Activated naive CD8-positive, alpha-beta T cell treated with anti-CD3 and anti-CD28 coated beads, Interleukin-2, amount 50 U/mL, for 24 hours (primary cell): ENCODE measurements at regions not wholly inside any gene's neighbourhood (a gene's known extent, or its start where the extent isn't known, plus 50 kb on each side); places are given as distances from the start of the nearest gene placed in this dataset.

ENCODE experiments used
- ATAC-seq: fragments of 150-1000 bp; cut with Tn5 transposase; one replicate; pipeline ENCODE4 v1.10.0; 2021
- DNase-seq: peaks from one replicate; pipeline ENCODE4 v3.0.0; 2021
- H3K27ac Mint-ChIP-seq: one replicate; pipeline ENCODE4 v1.8.0; 2021; ENCODE audit warnings: mild to moderate bottlenecking, mixed read lengths
- H3K27me3 Mint-ChIP-seq: one replicate; pipeline ENCODE4 v1.8.0; 2021; ENCODE audit warnings: mixed read lengths
- H3K36me3 Mint-ChIP-seq: one replicate; pipeline ENCODE4 v1.8.0; 2021; ENCODE audit warnings: low read depth, mixed read lengths
- H3K4me1 Mint-ChIP-seq: one replicate; pipeline ENCODE4 v1.8.0; 2021; ENCODE audit warnings: mixed read lengths
- H3K4me3 Mint-ChIP-seq: one replicate; pipeline ENCODE4 v1.8.0; 2021; ENCODE audit warnings: mild to moderate bottlenecking, moderate library complexity, mixed read lengths
- H3K9me3 Mint-ChIP-seq: one replicate; pipeline ENCODE4 v1.8.0; 2021; ENCODE audit warnings: mixed read lengths

DNA sequence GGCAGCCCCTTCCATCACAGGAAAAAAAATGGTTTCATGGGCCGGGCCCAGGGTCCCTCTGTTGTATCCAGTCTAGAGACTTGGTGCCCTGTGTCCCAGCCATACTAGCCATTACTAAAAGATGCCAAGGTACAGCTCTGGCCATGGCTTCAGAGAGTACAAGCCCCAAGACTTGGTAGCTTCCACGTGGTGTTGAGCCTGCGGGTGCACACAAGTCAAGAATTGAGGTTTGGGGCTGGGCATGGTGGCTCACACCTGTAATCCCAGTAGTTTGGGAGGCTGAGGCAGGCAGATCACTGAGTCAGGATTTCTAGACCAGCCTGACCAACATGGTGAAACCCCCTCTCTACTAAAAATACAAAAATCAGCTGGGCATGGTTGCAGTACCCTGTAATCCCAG, 214.3 kb downstream of the LIG4 start:
- no peak for ATAC-seq
- H3K9me3 Mint-ChIP-seq = peaks cover 11% of the 10 kb centered on the region
- H3K4me3 Mint-ChIP-seq = no peak overlapping the region
- DNase-seq = no peak
- no peak overlapping the region for H3K27ac Mint-ChIP-seq
- no peaks in the 10 kb centered on the region for H3K27me3 Mint-ChIP-seq
- no peaks in the 10 kb centered on the region for H3K4me1 Mint-ChIP-seq
- H3K36me3 Mint-ChIP-seq = no peaks in the 10 kb centered on the region

DNA sequence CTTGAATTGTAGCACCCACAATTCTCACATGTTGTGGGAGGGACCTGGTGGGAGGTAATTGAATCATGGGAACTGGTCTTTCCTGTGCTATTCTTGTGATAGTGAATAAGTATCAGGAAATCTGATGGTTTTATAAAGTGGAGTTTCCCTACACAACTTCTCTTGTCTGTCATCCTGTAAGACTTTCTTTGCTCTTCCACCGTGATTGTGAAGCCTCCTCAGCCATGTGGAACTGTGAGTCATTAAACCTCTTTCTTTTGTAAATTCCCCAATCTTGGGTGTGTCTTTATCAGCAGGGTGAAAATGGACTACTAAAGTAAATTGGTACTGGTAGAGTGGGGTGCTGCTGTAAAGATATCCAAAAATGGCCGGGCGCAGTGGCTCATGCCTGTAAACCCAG, 215.6 kb downstream of the LIG4 start:
- H3K4me3 Mint-ChIP-seq = no peak overlapping the region
- DNase-seq = no peak
- H3K9me3 Mint-ChIP-seq = peaks cover 11% of the 10 kb centered on the region
- ATAC-seq = no peak
- no peaks in the 10 kb centered on the region for H3K27me3 Mint-ChIP-seq
- no peaks in the 10 kb centered on the region for H3K36me3 Mint-ChIP-seq
- no peak overlapping the region for H3K27ac Mint-ChIP-seq
- no peaks in the 10 kb centered on the region for H3K4me1 Mint-ChIP-seq

DNA sequence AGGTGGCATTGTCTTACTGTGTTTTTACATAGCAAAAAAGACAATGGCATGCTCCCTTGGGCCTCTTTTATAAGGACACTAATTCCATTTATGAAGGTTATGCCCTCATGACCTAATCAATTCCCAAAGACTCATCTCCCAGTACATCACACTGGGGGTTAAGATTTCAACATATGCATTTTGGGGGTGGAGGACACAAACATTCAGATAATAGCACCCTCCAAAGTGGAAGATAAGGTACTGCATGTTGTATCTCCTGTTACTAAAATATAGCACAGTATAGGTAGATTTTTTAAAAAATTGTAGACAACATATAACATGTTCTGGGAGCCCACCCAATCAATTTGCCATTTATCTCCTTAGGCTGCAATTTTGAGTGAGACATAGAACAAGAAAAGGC, 221.2 kb downstream of the LIG4 start:
- Mint-ChIP-seq H3K27ac (no peak overlapping the region), H3K36me3 (no peaks in the 10 kb centered on the region), H3K9me3 (peaks cover 4% of the 10 kb centered on the region), H3K4me3 (no peak overlapping the region), H3K4me1 (no peaks in the 10 kb centered on the region), H3K27me3 (peaks cover 2% of the 10 kb centered on the region)
- ATAC-seq = no peak
- DNase-seq = no peak

DNA sequence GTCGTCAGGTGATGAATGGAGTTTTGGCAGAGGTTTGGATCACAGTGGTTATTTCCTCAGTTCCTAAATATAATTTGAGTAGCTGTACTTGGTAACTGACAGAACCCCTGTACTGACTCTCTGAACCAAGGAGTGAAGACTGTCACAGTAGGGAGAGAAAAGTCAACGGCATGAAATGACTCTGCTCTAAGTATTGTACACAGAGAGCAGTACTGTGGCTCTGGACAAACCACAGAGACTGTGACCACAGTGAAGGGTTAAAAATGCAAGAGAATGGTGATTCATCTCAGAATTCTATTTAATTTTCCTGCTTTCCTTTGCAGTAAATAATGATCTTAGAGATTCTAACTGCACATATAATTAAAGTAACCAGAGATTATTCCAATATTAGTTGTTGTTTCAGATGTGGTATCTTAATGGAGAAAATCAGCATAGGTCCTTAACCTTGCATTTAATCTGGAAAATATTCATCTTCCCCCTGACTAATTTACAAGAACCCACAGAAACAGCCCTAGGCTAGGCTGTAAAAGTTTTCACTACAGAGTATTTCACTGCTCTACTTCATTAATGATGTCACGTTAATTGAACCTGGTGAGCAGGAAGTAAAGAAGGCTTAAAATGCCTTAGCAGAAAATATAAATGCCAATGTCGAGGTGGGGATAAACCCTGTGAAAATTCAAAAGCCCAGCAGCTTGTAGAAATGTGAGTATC, 221.9 kb downstream of the LIG4 start:
- H3K9me3 Mint-ChIP-seq = peaks cover 10% of the 10 kb centered on the region
- H3K27me3 Mint-ChIP-seq = peaks cover 2% of the 10 kb centered on the region
- no peak for DNase-seq
- H3K27ac Mint-ChIP-seq = no peak overlapping the region
- no peak overlapping the region for H3K4me3 Mint-ChIP-seq
- no peak for ATAC-seq
- H3K4me1 Mint-ChIP-seq = no peaks in the 10 kb centered on the region
- no peaks in the 10 kb centered on the region for H3K36me3 Mint-ChIP-seq

DNA sequence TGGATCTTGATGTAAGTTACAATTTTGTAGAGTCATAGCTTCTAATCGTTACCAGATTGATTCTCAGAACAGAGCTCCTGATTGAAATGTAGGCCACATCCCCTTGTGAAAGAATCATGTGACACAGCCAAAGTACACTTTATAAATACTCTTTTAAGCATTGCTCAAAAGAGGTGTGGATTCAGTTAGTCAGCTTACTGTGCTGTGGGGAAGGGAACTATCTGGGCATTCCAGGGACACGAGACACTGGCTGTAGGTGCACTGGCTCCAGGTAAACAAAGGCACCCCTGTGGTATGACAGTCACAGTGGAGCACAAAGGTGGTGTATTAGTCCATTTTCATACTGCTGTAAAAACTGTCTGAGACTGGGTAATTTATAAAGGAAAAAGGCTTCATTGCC, 222.8 kb downstream of the LIG4 start:
- DNase-seq (no peak), ATAC-seq (no peak)
- Mint-ChIP-seq H3K27ac (no peak overlapping the region), H3K9me3 (peaks cover 12% of the 10 kb centered on the region), H3K27me3 (peaks cover 2% of the 10 kb centered on the region), H3K4me3 (no peak overlapping the region), H3K4me1 (no peaks in the 10 kb centered on the region), H3K36me3 (no peaks in the 10 kb centered on the region)

DNA sequence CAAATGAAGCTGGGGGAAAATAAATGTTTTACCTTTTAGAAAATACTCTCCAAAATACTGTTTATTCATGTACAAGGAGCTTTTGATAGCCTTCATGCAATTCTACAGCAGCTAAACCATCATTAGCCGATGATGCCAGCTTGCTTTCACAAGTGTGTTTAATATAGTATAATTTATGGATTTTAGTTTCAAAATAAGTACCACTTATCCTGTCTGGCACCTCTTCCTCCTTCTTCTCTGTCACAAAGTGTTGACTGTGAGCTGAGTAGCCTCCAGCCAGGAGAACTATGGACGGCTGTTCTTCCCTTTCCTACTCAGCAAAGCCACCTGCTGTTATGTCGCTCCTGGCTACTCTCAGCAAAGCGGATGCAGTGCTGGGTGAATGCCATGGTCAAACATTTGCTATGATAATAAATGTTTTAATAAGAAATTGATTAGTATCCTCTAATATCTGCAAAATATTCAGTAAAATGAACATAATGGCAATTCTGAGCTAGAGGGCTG, 238.2 kb downstream of the LIG4 start:
- DNase-seq (no peak), ATAC-seq (no peak)
- H3K36me3 Mint-ChIP-seq = no peaks in the 10 kb centered on the region
- no peaks in the 10 kb centered on the region for H3K9me3 Mint-ChIP-seq
- no peaks in the 10 kb centered on the region for H3K27me3 Mint-ChIP-seq
- H3K4me3 Mint-ChIP-seq = no peak overlapping the region
- H3K4me1 Mint-ChIP-seq = no peaks in the 10 kb centered on the region
- H3K27ac Mint-ChIP-seq = no peak overlapping the region

DNA sequence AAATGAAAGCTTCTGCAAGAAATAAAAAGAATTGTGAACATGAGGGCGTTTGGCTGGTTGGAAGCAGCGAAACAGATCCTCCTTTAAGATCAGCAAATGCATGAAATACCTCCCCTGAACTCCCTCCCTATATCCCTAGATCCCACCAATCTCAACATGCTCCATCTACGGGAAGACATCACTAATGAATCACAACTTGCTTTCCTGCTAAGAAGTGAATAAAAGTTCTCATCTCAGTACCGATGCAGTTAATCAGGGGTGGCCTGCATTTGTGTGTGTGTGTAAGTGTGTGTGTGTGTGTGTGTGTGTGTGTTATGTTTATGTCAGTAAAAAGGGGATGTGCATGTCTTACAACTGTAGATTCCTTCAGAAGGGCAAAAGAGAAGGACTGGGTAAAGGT, 238.7 kb downstream of the LIG4 start:
- H3K4me3 Mint-ChIP-seq = no peak overlapping the region
- no peak overlapping the region for H3K27ac Mint-ChIP-seq
- ATAC-seq (no peak), DNase-seq (no peak)
- H3K4me1 Mint-ChIP-seq = no peaks in the 10 kb centered on the region
- H3K27me3 Mint-ChIP-seq = no peaks in the 10 kb centered on the region
- H3K36me3 Mint-ChIP-seq = no peaks in the 10 kb centered on the region
- no peaks in the 10 kb centered on the region for H3K9me3 Mint-ChIP-seq

DNA sequence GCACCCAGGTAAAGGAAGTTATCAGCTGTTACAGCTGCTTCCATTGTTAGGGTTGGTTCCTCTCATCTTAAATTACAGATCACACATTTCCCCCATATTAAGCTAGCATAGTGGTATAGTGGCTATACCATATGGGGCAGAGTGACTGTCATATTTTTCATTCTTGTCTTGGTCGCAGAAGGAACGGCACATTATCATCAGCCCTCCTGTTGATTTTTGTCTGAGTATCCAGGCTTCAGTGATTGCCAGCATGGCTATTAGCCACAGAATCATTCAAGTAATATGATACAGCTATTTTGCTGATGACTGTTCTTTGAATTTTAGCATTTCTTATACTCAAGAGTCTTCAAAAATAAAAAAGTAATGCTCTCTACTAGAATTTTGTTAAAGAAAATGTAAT, 240.9 kb downstream of the LIG4 start:
- Mint-ChIP-seq H3K27ac (no peak overlapping the region), H3K4me1 (no peaks in the 10 kb centered on the region), H3K27me3 (no peaks in the 10 kb centered on the region), H3K36me3 (no peaks in the 10 kb centered on the region), H3K9me3 (no peaks in the 10 kb centered on the region), H3K4me3 (no peak overlapping the region)
- ATAC-seq = no peak
- DNase-seq = no peak

DNA sequence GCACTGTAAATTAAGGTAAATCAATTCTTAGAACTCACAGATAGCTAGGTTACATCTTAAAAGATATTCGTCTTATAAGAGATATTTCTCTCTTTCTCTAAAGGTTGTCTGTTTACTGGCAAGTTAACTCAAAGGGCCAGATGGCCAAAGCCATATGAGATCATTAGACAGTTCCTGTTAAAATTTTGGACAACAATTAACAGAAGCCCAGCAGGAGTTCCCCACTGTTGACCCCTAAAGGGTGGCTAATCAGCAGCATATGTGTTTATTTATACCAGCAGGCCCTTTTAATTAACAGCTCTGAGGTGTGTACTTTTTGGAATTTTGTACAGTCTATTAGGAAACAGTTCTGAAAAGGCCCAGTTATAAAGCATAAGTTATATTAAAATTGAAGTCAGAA, 245.8 kb downstream of the LIG4 start:
- Mint-ChIP-seq H3K27ac (no peak overlapping the region), H3K36me3 (no peaks in the 10 kb centered on the region)

DNA sequence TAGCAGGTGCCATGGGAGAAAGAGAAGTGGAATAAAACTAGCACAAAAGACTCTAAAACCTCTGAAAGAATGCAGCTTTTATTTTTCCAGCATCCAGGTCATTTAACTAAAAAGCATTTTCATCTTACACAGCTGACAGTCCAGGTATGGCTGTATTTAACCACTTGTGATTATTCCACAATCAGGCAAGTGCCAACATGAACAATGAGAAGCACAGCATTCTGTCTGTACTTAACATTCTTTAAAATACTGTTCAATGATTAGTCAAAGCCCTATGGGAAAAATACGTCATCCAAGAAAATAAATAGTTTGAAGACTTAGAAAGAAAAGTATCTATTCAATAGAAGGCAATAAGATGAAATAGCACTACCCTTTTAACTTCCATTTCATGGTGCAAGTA, 246.9 kb downstream of the LIG4 start:
- no peak for ATAC-seq
- Mint-ChIP-seq H3K9me3 (peaks cover 19% of the 10 kb centered on the region), H3K27ac (no peak overlapping the region), H3K36me3 (no peaks in the 10 kb centered on the region), H3K27me3 (no peaks in the 10 kb centered on the region), H3K4me3 (no peak overlapping the region), H3K4me1 (no peaks in the 10 kb centered on the region)
- no peak for DNase-seq

More for the DNA sequence above, 245.8 kb downstream of the LIG4 start:
- no peak for ATAC-seq
- DNase-seq = no peak
- Mint-ChIP-seq H3K4me1 (no peaks in the 10 kb centered on the region), H3K27me3 (no peaks in the 10 kb centered on the region), H3K9me3 (peaks cover 17% of the 10 kb centered on the region), H3K4me3 (no peak overlapping the region)

DNA sequence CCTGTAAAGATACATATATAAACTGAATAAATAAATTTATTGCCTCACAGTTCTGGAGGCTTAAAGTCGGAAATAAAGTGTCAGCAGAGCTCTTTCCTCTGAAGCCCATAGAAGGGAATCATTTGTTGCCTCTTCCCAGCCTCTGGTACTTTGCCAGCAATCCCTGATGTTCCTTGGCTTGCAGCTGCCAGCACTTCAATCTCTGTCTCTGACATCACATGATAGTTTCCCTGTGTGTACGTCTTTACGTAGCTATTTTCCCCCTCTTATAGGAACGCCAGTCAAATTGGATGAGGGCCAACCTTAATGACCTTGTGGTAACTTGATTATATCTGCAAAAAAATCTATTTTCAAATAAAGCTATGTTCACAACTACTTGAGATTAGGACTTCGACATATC, 250.9 kb downstream of the LIG4 start:
- DNase-seq (no peak), ATAC-seq (no peak)
- no peaks in the 10 kb centered on the region for H3K4me1 Mint-ChIP-seq

DNA sequence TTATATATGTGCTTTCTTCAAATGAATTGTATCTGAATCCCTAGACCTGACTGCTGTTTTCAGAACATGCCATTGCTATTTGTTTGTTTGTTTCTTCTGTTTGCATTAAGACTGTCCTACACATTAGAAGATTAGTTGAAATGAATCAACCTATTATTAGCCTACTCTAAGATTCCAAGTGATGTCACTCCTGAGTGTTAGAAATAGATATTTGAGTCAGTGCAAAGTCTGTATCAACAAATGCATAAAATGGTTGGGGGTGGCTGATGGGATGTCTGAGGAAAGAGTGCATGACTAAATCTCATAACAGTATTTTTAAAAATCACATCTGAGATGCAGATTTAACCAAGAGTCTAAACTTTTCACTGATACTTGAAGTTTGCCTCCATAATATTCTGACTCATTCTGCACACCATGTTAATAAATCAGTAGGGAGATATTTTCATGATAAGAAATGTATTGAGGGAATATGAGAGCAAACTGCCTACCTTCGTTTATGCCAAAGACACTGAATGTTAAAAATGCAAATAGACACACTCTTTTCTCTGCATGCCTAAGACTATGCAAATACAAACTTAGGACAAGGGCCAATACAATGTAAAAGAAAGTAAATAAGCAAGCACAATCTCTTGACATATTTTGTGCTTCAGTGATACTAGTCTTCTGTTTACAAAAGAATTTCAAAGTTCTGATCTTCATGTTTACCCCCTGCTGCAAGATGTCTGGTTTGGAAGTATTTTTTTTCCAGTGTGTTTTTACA, 253.3 kb downstream of the LIG4 start:
- Mint-ChIP-seq H3K4me3 (no peak overlapping the region), H3K9me3 (peaks cover 16% of the 10 kb centered on the region), H3K27ac (no peak overlapping the region), H3K27me3 (no peaks in the 10 kb centered on the region), H3K4me1 (no peaks in the 10 kb centered on the region), H3K36me3 (no peaks in the 10 kb centered on the region)
- ATAC-seq (no peak), DNase-seq (no peak)

More for the DNA sequence above, 250.9 kb downstream of the LIG4 start:
- H3K27me3 Mint-ChIP-seq = no peaks in the 10 kb centered on the region
- H3K27ac Mint-ChIP-seq = no peak overlapping the region
- H3K4me3 Mint-ChIP-seq = no peak overlapping the region
- H3K9me3 Mint-ChIP-seq = peaks cover 19% of the 10 kb centered on the region
- no peaks in the 10 kb centered on the region for H3K36me3 Mint-ChIP-seq

DNA sequence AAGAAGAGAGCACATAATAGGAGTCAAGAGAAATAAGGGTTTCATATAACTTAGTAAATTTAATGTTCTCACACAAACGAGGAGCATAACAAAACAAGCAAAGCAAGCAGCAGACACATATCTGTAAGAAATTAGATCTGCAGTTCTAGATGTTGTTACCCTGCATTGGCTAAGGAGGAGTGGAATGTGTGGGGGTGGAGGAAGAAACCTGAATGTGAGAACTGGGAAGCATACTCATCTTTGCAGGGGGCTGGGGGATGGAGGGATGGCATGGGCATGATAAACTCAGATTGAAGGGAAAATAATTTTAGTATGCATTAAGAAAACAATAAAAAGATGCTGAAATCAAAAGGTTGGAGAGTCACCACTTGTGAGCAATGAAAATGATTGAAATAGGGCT, 255.0 kb downstream of the LIG4 start:
- H3K27me3 Mint-ChIP-seq = no peaks in the 10 kb centered on the region
- no peak overlapping the region for H3K4me3 Mint-ChIP-seq
- H3K4me1 Mint-ChIP-seq = no peaks in the 10 kb centered on the region
- peaks cover 7% of the 10 kb centered on the region for H3K9me3 Mint-ChIP-seq
- no peak overlapping the region for H3K27ac Mint-ChIP-seq
- no peaks in the 10 kb centered on the region for H3K36me3 Mint-ChIP-seq
- no peak for DNase-seq
- no peak for ATAC-seq

DNA sequence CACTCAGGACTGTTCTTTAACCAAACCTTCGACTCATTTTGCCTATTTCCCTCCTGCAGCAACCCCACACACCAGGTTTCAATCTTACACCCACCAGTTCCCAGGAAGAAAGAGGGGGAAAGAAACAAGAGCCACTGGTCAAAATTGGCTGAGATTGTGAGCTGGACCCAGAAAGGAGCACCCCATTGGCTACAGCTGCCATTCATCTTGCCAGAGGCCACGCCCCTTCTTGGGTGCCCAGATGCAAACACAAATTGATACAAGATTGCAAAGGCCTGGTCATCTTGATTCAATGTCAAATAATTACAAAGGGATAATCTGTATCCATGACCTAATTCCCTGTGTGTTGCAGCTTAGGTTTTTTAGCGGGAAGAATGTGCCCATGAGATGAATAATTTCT, 258.4 kb downstream of the LIG4 start:
- Mint-ChIP-seq H3K27me3 (no peaks in the 10 kb centered on the region), H3K4me3 (no peak overlapping the region), H3K36me3 (no peaks in the 10 kb centered on the region), H3K9me3 (peaks cover 7% of the 10 kb centered on the region), H3K4me1 (no peaks in the 10 kb centered on the region), H3K27ac (no peak overlapping the region)
- DNase-seq = no peak
- ATAC-seq = no peak

DNA sequence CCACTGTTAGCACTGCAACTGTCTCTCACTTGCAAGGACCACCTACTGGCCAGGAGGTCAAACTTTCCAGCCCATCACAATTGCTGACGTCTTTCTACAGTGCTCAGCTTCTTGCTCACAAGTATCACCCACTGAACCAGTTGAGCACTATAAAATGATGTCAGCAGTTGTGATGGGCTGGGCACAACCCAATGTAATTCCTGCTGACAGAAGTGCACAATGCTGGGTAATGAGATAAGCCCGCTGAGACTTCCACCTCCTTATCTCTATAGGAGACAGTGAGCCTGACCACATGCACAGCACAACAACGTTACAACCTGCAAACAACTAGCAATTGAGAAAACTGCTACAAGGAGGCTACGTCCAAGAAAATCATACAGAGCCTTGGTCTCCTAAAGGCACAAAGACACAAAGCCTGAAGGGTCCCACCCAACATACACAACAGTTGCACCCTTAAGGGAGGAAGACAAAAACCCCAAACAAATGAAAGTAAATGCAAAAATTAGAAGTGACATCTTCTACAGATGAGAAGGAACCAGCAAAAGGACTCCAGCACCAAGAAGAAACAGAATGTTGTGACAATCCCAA, 273.2 kb downstream of the LIG4 start:
- no peak overlapping the region for H3K27ac Mint-ChIP-seq
- no peak for DNase-seq
- H3K9me3 Mint-ChIP-seq = peaks cover 28% of the 10 kb centered on the region
- H3K4me1 Mint-ChIP-seq = no peaks in the 10 kb centered on the region
- H3K27me3 Mint-ChIP-seq = no peaks in the 10 kb centered on the region
- no peak for ATAC-seq
- no peaks in the 10 kb centered on the region for H3K36me3 Mint-ChIP-seq
- H3K4me3 Mint-ChIP-seq = no peak overlapping the region
